Vagina (tissue), 2 donors: ENCODE measurements at regions not wholly inside any gene's neighbourhood (a gene's known extent, or its start where the extent isn't known, plus 50 kb on each side); places are given as distances from the start of the nearest gene placed in this dataset.

Experiments used
- DNase-seq, 2 donors: peaks; one replicate each; pipeline ENCODE4 v3.0.0-alpha.2; 2017; ENCODE audit errors: extremely low spot score in 2 of 2
- H3K27ac ChIP-seq: fragments of 200-600 bp; sonication (generic); one replicate; pipeline ENCODE4 v1.5.1; 2019
- H3K27me3 ChIP-seq: fragments of 200-600 bp; sonication (generic); one replicate; pipeline ENCODE4 v1.5.1; 2019
- H3K36me3 ChIP-seq, 2 donors: fragments of 200-600 bp; sonication (generic); one replicate each; pipeline ENCODE4 v1.5.1; 2017 to 2019
- H3K4me1 ChIP-seq: fragments of 200-600 bp; sonication (generic); one replicate; pipeline ENCODE4 v1.5.1; 2019
- H3K4me3 ChIP-seq, 2 donors: fragments of 200-600 bp; sonication (generic); 1 replicate in 1 of 2; 2 replicates in 1 of 2; pipeline ENCODE4 v1.5.1; 2016 to 2019
- H3K9me3 ChIP-seq: fragments of 200-600 bp; sonication (generic); one replicate; pipeline ENCODE4 v1.5.1; 2019
- CTCF ChIP-seq, 3 experiments: fragments of 450-650 bp in 2 of 3; fragments of 200-600 bp in 1 of 3; sonication (generic) in 1 of 3; IDR thresholded peaks; one replicate each; pipeline ENCODE4 v1.5.1; 2017 to 2019; ENCODE audit warnings: antibody characterized with exemption in 3 of 3, mild to moderate bottlenecking in 2 of 3, moderate library complexity in 2 of 3
- POLR2A ChIP-seq, 2 donors: fragments of 450-650 bp; IDR thresholded peaks; one replicate each; pipeline ENCODE4 v1.6.1; 2017; ENCODE audit warnings: antibody characterized with exemption in 2 of 2, mild to moderate bottlenecking in 2 of 2, moderate library complexity in 2 of 2
- POLR2AphosphoS5 ChIP-seq, 2 donors: sonication (generic); formaldehyde crosslinking; IDR thresholded peaks; one replicate each; pipeline ENCODE4 v1.9.0; 2017; ENCODE audit warnings: antibody characterized with exemption in 2 of 2, mild to moderate bottlenecking in 2 of 2, low read depth in 1 of 2; ENCODE audit not compliant: insufficient read depth in 1 of 2
- intact Hi-C: fragments of 100-400 bp; cut with DNase I; formaldehyde crosslinking; loops from one replicate; pipeline ENCODE4 v1.15.1; 2023

- no peaks in the 10 kb centered on the region for H3K4me1 ChIP-seq
- intact Hi-C loops = no loop called here
- H3K27ac ChIP-seq = no peak overlapping the region
- H3K4me3 ChIP-seq = no peak overlapping the region
- no peaks in the 10 kb centered on the region for H3K27me3 ChIP-seq
- no peaks in the 10 kb centered on the region for H3K9me3 ChIP-seq
- no peak for DNase-seq
- peak in 1 of 3 experiments; percentile 9 for TF ChIP-seq CTCF (IDR thresholded peaks at IDR 0.05)
- no peak for TF ChIP-seq POLR2A (IDR thresholded peaks at IDR 0.05)
- no peaks in the 10 kb centered on the region for H3K36me3 ChIP-seq
Observed at GRCh38 chr14:26206640-26207039, 391.2 kb downstream of the NOVA1 start.

GRCh38 chr14:26204728-26205479 lies 392.9 kb downstream of the NOVA1 start:
- Histone ChIP-seq H3K36me3 (no peaks in the 10 kb centered on the region), H3K4me3 (peak overlapping the region; percentile 39 to 44), H3K27ac (peak overlapping the region; percentile 80), H3K4me1 (no peaks in the 10 kb centered on the region), H3K27me3 (no peaks in the 10 kb centered on the region), H3K9me3 (no peaks in the 10 kb centered on the region)
- DNase-seq = no peak
- no peak for TF ChIP-seq POLR2AphosphoS5 (IDR thresholded peaks at IDR 0.05; ENCODE audit: insufficient read depth in 1 of 2, low read depth in 1 of 2)
- intact Hi-C loops = no loop called here

- Histone ChIP-seq H3K4me1 (no peaks in the 10 kb centered on the region), H3K27ac (peak overlapping the region; percentile 80), H3K4me3 (peak overlapping the region; percentile 39 to 44), H3K27me3 (no peaks in the 10 kb centered on the region), H3K36me3 (no peaks in the 10 kb centered on the region), H3K9me3 (no peaks in the 10 kb centered on the region)
- no peak for TF ChIP-seq POLR2A (IDR thresholded peaks at IDR 0.05)
- no peak for TF ChIP-seq POLR2AphosphoS5 (IDR thresholded peaks at IDR 0.05; ENCODE audit: insufficient read depth in 1 of 2, low read depth in 1 of 2)
- TF ChIP-seq CTCF (IDR thresholded peaks at IDR 0.05) = no peak
- intact Hi-C loops = no loop called here
- DNase-seq = no peak
Observed at GRCh38 chr14:26204366-26204727, 393.5 kb downstream of the NOVA1 start.

- TF ChIP-seq CTCF (IDR thresholded peaks at IDR 0.05) = no peak
- TF ChIP-seq POLR2AphosphoS5 (IDR thresholded peaks at IDR 0.05; ENCODE audit: insufficient read depth in 1 of 2, low read depth in 1 of 2) = no peak
- no peak for TF ChIP-seq POLR2A (IDR thresholded peaks at IDR 0.05)
- no peaks in the 10 kb centered on the region for H3K4me1 ChIP-seq
- no peaks in the 10 kb centered on the region for H3K27me3 ChIP-seq
- no peak overlapping the region for H3K4me3 ChIP-seq
- no peak for DNase-seq
- H3K27ac ChIP-seq = no peak overlapping the region
- H3K36me3 ChIP-seq = no peaks in the 10 kb centered on the region
- intact Hi-C loops = no loop called here
- no peaks in the 10 kb centered on the region for H3K9me3 ChIP-seq
Observed at GRCh38 chr14:26200687-26201086, 397.1 kb downstream of the NOVA1 start.

- Histone ChIP-seq H3K9me3 (no peaks in the 10 kb centered on the region), H3K27me3 (no peaks in the 10 kb centered on the region), H3K27ac (no peak overlapping the region), H3K36me3 (no peaks in the 10 kb centered on the region), H3K4me3 (no peak overlapping the region), H3K4me1 (no peaks in the 10 kb centered on the region)
- TF ChIP-seq POLR2A (IDR thresholded peaks at IDR 0.05) (no peak), POLR2AphosphoS5 (IDR thresholded peaks at IDR 0.05; ENCODE audit: insufficient read depth in 1 of 2, low read depth in 1 of 2) (no peak), CTCF (IDR thresholded peaks at IDR 0.05) (no peak)
- intact Hi-C loops = no loop called here
- DNase-seq = no peak
Observed at GRCh38 chr14:26199590-26200370, 398.1 kb downstream of the NOVA1 start.
